PC-3 (cell line): ENCODE measurements at regions not wholly inside any gene's neighbourhood (a gene's known extent, or its start where the extent isn't known, plus 50 kb on each side); places are given as distances from the start of the nearest gene placed in this dataset.
A peak's percentile ranks its signal among the peaks of the same experiment; 100 is the strongest.

ENCODE experiments used
- ATAC-seq: fragments of 200-7000 bp; cut with Tn5 transposase; 2 replicates; pipeline ENCODE4 v1.9.1; 2020; ENCODE audit warnings: mild to moderate bottlenecking, moderate library complexity
- BruUV-seq: library from RNA; stranded (reverse); fragments of 400-500 nt; replicated peaks from 2 replicates; lab custom pipeline; 2021; lab: Mats Ljungman, UMichigan
- CTCF ChIA-PET: fragments of 300-600 bp; sonication (Branson Sonifier 250); formaldehyde crosslinking; loops from one replicate; lab custom pipeline; 2022; ENCODE audit warnings: antibody characterized with exemption; lab: Charles Lee
- POLR2A ChIA-PET: fragments of 300-600 bp; sonication (Branson Sonifier 250); formaldehyde crosslinking; loops from one replicate; lab custom pipeline; 2022; ENCODE audit warnings: antibody characterized with exemption; ENCODE audit not compliant: unreplicated experiment; lab: Charles Lee
- DNase-seq: peaks from one replicate; pipeline ENCODE4 v3.0.0-alpha.2; 2015
- H2AFZ ChIP-seq: fragments of 300-600 bp; sonication (generic); 2 replicates; pipeline ENCODE4 v1.6.0; 2016; ENCODE audit warnings: antibody characterized with exemption, low read length
- H3F3A ChIP-seq: fragments of 300-600 bp; sonication (generic); one replicate; pipeline ENCODE4 v1.6.0; 2017; ENCODE audit warnings: antibody characterized with exemption, low read length, control low read depth, mild to moderate bottlenecking; ENCODE audit not compliant: unreplicated experiment
- H3K27ac ChIP-seq: fragments of 300-600 bp; sonication (generic); 2 replicates; pipeline ENCODE4 v1.5.1; 2016; ENCODE audit warnings: mild to moderate bottlenecking, low read length
- H3K27me3 ChIP-seq: fragments of 300-600 bp; sonication (generic); 2 replicates; pipeline ENCODE4 v1.6.1; 2016; ENCODE audit warnings: low read length, mixed read lengths
- H3K36me3 ChIP-seq: fragments of 300-600 bp; sonication (generic); 2 replicates; pipeline ENCODE4 v1.6.1; 2016; ENCODE audit warnings: low read depth, mixed run types, low read length, mixed read lengths
- H3K4me1 ChIP-seq: fragments of 300-600 bp; sonication (generic); 2 replicates; pipeline ENCODE4 v1.5.1; 2016; ENCODE audit warnings: low read length; ENCODE audit not compliant: insufficient read depth
- H3K4me2 ChIP-seq: fragments of 300-600 bp; sonication (generic); 2 replicates; pipeline ENCODE4 v1.6.0; 2016; ENCODE audit warnings: low read length
- H3K4me3 ChIP-seq: fragments of 300-600 bp; sonication (generic); 2 replicates; pipeline ENCODE4 v1.5.1; 2016; ENCODE audit warnings: mild to moderate bottlenecking, low read length, mixed read lengths
- H3K79me2 ChIP-seq: fragments of 300-600 bp; sonication (generic); 2 replicates; pipeline ENCODE4 v1.6.1; 2017; ENCODE audit warnings: low read length, mixed read lengths
- H3K9ac ChIP-seq: fragments of 300-600 bp; sonication (generic); 2 replicates; pipeline ENCODE4 v1.6.0; 2016; ENCODE audit warnings: mild to moderate bottlenecking, low read length
- H3K9me2 ChIP-seq: fragments of 300-600 bp; sonication (generic); replicated peaks from 2 replicates; pipeline ENCODE4 v1.6.1; 2016; ENCODE audit warnings: mixed run types, low read length, mixed read lengths
- H3K9me3 ChIP-seq: fragments of 300-600 bp; sonication (generic); 2 replicates; pipeline ENCODE4 v1.6.1; 2016; ENCODE audit warnings: low read length, mixed read lengths
- H4K20me1 ChIP-seq: fragments of 300-600 bp; sonication (generic); 2 replicates; pipeline ENCODE4 v1.6.1; 2016; ENCODE audit warnings: low read length, mixed read lengths
- EZH2 ChIP-seq: fragments of 300-600 bp; sonication (generic); IDR thresholded peaks from one replicate; pipeline ENCODE4 v1.6.1; 2017; ENCODE audit warnings: antibody characterized with exemption, mild to moderate bottlenecking, low read length; ENCODE audit not compliant: unreplicated experiment
- EZH2phosphoT487 ChIP-seq: fragments of 300-600 bp; sonication (generic); IDR thresholded peaks from 2 replicates; pipeline ENCODE4 v1.6.1; 2018; ENCODE audit warnings: mild to moderate bottlenecking, antibody characterized with exemption, low read length, borderline replicate concordance
- intact Hi-C: fragments of 100-400 bp; cut with micrococcal nuclease; formaldehyde crosslinking; loops from 2 replicates; pipeline ENCODE4 v1.9.0; 2023
- TF ChIP-seq, protein P1 (sequence below): fragments of 300-600 bp; sonication (generic); conservative IDR thresholded peaks from 2 replicates; pipeline ENCODE4 v1.5.1; 2017; ENCODE audit warnings: antibody characterized with exemption, low read depth, mild to moderate bottlenecking, low read length

DNA sequence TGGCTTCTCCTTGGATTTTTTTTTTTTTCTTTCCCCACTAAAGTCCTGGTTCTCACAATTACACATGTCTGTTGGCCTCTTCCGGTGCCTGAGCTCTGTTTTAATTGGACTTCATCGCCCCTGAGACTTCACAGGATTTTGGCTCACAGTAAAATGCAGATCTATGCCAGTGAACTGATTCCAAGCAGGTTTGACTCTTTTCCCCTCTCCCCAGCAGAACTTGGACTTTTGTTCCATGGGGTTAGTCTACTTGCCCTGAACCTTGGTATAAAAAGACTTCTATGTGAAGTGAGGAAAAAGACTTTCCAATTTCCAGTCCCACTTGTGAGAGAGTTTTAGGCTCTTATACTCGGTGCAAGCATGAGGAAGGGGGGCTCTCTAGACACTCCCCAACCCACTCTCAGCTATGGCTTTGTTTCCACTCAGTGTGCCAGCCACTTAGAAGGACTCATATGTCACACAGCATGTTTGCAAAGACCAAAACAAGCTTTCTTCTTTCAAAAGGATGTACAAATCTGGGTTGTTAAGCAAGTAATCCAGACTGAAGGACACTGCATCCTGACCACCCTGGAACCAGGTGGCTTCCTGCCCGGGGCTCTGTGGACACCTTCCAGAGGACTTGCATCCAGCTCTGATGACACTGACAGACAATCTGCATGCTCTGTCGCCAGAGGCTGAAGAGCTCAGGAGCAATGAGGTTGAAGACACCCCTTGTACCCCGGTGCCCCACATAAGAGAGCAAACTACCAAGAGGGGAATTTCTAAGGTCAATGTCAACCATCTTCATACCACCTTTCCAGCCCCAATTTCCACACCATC, 221.9 kb upstream of the EGLN3 start:
- H3K27me3 ChIP-seq: no peaks in the 10 kb centered on the region
- no peak overlapping the region for H2AFZ ChIP-seq
- H3K4me3 ChIP-seq: no peak overlapping the region
- ATAC-seq (no peak), DNase-seq (no peak)
- H3F3A ChIP-seq: no peaks in the 10 kb centered on the region
- TF ChIP-seq EZH2phosphoT487 (no peak), EZH2 (no peak)
- TF ChIP-seq, protein P1, sequence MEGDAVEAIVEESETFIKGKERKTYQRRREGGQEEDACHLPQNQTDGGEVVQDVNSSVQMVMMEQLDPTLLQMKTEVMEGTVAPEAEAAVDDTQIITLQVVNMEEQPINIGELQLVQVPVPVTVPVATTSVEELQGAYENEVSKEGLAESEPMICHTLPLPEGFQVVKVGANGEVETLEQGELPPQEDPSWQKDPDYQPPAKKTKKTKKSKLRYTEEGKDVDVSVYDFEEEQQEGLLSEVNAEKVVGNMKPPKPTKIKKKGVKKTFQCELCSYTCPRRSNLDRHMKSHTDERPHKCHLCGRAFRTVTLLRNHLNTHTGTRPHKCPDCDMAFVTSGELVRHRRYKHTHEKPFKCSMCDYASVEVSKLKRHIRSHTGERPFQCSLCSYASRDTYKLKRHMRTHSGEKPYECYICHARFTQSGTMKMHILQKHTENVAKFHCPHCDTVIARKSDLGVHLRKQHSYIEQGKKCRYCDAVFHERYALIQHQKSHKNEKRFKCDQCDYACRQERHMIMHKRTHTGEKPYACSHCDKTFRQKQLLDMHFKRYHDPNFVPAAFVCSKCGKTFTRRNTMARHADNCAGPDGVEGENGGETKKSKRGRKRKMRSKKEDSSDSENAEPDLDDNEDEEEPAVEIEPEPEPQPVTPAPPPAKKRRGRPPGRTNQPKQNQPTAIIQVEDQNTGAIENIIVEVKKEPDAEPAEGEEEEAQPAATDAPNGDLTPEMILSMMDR: no peak
- H3K9me3 ChIP-seq: no peaks in the 10 kb centered on the region
- H3K4me2 ChIP-seq: peak overlapping the region; percentile 42; the same call in 1 of the 2 replicates
- POLR2A ChIA-PET: no interaction called here
- H3K9ac ChIP-seq: no peak overlapping the region
- no peaks in the 10 kb centered on the region for H3K9me2 ChIP-seq
- CTCF ChIA-PET: no interaction called here
- H4K20me1 ChIP-seq: no peaks in the 10 kb centered on the region
- H3K79me2 ChIP-seq: no peaks in the 10 kb centered on the region
- intact Hi-C loops: no loop called here
- peaks cover 15% of the 10 kb centered on the region for H3K4me1 ChIP-seq
- no peaks in the 10 kb centered on the region for H3K36me3 ChIP-seq
- BruUV-seq: no TSS peak
- no peak overlapping the region for H3K27ac ChIP-seq

DNA sequence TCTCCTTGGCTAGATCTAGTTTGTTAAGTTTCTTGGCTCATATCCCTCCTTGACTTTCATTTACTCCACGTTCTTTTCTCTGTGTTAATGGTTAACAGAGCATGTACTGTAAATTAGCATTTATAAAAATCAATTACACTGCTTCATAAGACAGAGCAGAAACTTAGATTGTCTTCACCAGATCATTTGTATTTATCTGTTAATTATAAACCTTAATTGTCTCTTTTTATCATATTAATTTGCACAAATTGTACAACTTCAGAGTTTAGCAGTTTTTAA, 221.2 kb upstream of the EGLN3 start:
- no peak for DNase-seq
- H4K20me1 ChIP-seq: no peaks in the 10 kb centered on the region
- no peak overlapping the region for H3K4me3 ChIP-seq
- H3K4me2 ChIP-seq: peak overlapping the region; percentile 42
- no peak overlapping the region for H3K27ac ChIP-seq
- no peaks in the 10 kb centered on the region for H3F3A ChIP-seq
- no peaks in the 10 kb centered on the region for H3K36me3 ChIP-seq
- ATAC-seq: no peak
- 0 out of 2 replicates have a peak, but pooled peaks cover 2% of the 10 kb centered on the region for H3K27me3 ChIP-seq
- no peak overlapping the region for H3K9ac ChIP-seq
- TF ChIP-seq, protein P1: no peak
- TF ChIP-seq EZH2phosphoT487: no peak
- no peak for TF ChIP-seq EZH2
- no peaks in the 10 kb centered on the region for H3K9me3 ChIP-seq
- H2AFZ ChIP-seq: peak overlapping the region; percentile 8; the same call in 1 of the 2 replicates
- POLR2A ChIA-PET: no interaction called here
- BruUV-seq: no TSS peak
- CTCF ChIA-PET: no interaction called here
- no peaks in the 10 kb centered on the region for H3K79me2 ChIP-seq
- H3K9me2 ChIP-seq: no peaks in the 10 kb centered on the region
- intact Hi-C loops: no loop called here
- H3K4me1 ChIP-seq: peaks cover 15% of the 10 kb centered on the region

GRCh38 chr14:34171431-34172172, 220.7 kb upstream of the EGLN3 start:
- intact Hi-C loops: no loop called here
- no peaks in the 10 kb centered on the region for H3K9me2 ChIP-seq
- no TSS peak for BruUV-seq

More at GRCh38 chr14:34171431-34172172, 220.7 kb upstream of the EGLN3 start:
- H3K9ac ChIP-seq: no peak overlapping the region
- DNase-seq (peak; percentile 52), ATAC-seq (peak; percentile 22; the same call in 1 of the 2 replicates)
- no peaks in the 10 kb centered on the region for H3F3A ChIP-seq
- H4K20me1 ChIP-seq: no peaks in the 10 kb centered on the region
- no peaks in the 10 kb centered on the region for H3K36me3 ChIP-seq
- H3K27ac ChIP-seq: no peak overlapping the region
- peaks cover 15% of the 10 kb centered on the region for H3K4me1 ChIP-seq
- no peaks in the 10 kb centered on the region for H3K79me2 ChIP-seq
- 0 out of 2 replicates have a peak, but pooled peaks cover 7% of the 10 kb centered on the region for H3K27me3 ChIP-seq
- POLR2A ChIA-PET: no interaction called here
- CTCF ChIA-PET: no interaction called here
- H3K4me2 ChIP-seq: peak overlapping the region; percentile 42
- H3K4me3 ChIP-seq: no peak overlapping the region
- H2AFZ ChIP-seq: peak overlapping the region; percentile 8; the same call in 1 of the 2 replicates
- no peaks in the 10 kb centered on the region for H3K9me3 ChIP-seq
- TF ChIP-seq EZH2 (no peak), EZH2phosphoT487 (no peak)
- TF ChIP-seq, protein P1: no peak
